Lung (tissue), 11 donors: ENCODE measurements at regions not wholly inside any gene's neighbourhood (a gene's known extent, or its start where the extent isn't known, plus 50 kb on each side); places are given as distances from the start of the nearest gene placed in this dataset.

Source experiments
- ATAC-seq: fragments of 200-7000 bp; cut with Tn5 transposase; one replicate; pipeline ENCODE4 v1.9.1; 2020; ENCODE audit warnings: moderate number of reproducible peaks; ENCODE audit not compliant: insufficient read depth, low FRiP score
- DNase-seq, 3 donors: peaks; one replicate each; pipeline ENCODE4 v3.0.0-alpha.2; 2013 to 2017
- H3K27ac ChIP-seq, 2 donors: one replicate each; pipeline ENCODE4 v1.5.1; 2013; ENCODE audit warnings: mild to moderate bottlenecking in 2 of 2, moderate library complexity in 2 of 2, control low read depth in 1 of 2, inconsistent platforms in 1 of 2, low read depth in 1 of 2, low read length in 1 of 2
- H3K27me3 ChIP-seq, 3 donors: one replicate each; pipeline ENCODE4 v1.5.1; 2013; ENCODE audit warnings: low read length in 2 of 3; ENCODE audit not compliant: control insufficient read depth in 3 of 3, insufficient read depth in 3 of 3
- H3K36me3 ChIP-seq, 4 donors: one replicate each; pipeline ENCODE4 v1.5.1; 2013; ENCODE audit warnings: low read length in 4 of 4, mild to moderate bottlenecking in 1 of 4, moderate library complexity in 1 of 4; ENCODE audit not compliant: control insufficient read depth in 4 of 4, insufficient read depth in 4 of 4
- H3K4me1 ChIP-seq, 5 donors: one replicate each; pipeline ENCODE4 v1.5.1; 2013; ENCODE audit warnings: low read length in 5 of 5, mild to moderate bottlenecking in 2 of 5, moderate library complexity in 1 of 5; ENCODE audit not compliant: control insufficient read depth in 5 of 5, insufficient read depth in 5 of 5
- H3K4me3 ChIP-seq: one replicate; pipeline ENCODE4 v1.5.1; 2013; ENCODE audit warnings: mild to moderate bottlenecking, control low read depth, moderate library complexity
- H3K9ac ChIP-seq, 2 donors: one replicate each; pipeline ENCODE4 v1.5.1; 2013; ENCODE audit warnings: low read length in 2 of 2, control low read depth in 1 of 2; ENCODE audit not compliant: insufficient read depth in 1 of 2
- H3K9me3 ChIP-seq, 4 donors: one replicate each; pipeline ENCODE4 v1.5.1; 2013; ENCODE audit warnings: low read length in 3 of 4, mild to moderate bottlenecking in 1 of 4, moderate library complexity in 1 of 4; ENCODE audit not compliant: control insufficient read depth in 4 of 4, insufficient read depth in 3 of 4
- CTCF ChIP-seq: IDR thresholded peaks from 2 replicates; pipeline ENCODE4 v1.5.1; 2012; ENCODE audit warnings: mild to moderate bottlenecking; ENCODE audit errors: control extremely low read depth, extremely low read depth
- WGBS, 2 donors: extraction: QIAGEN DNeasy Blood & Tissue Kit; methylation state at CpG; one replicate each; pipeline ENCODE4 v1.1.7; 2013; 5-methylcytosine and 5-hydroxymethylcytosine counted together
- donor health status: control.
- donor health status: control.
- donor health status: Bipolar disorder and iron deficiency.
- donor health status: healthy.
- donor health status: DM: yes; HTN: yes; CAD: no.

GRCh38 chr2:147679191-147679954, 165.5 kb upstream of the ACVR2A start:
- peaks cover 0 to 11% (median 0%) of the 10 kb centered on the region in 5 donors for H3K4me1 ChIP-seq
- H3K36me3 ChIP-seq = no peaks in the 10 kb centered on the region
- H3K27ac ChIP-seq = no peak overlapping the region
- TF ChIP-seq CTCF = no peak
- H3K9ac ChIP-seq = no peak overlapping the region
- DNase-seq = no peak
- no peak for ATAC-seq
- no peak overlapping the region for H3K4me3 ChIP-seq
- no peaks in the 10 kb centered on the region for H3K9me3 ChIP-seq
- no peaks in the 10 kb centered on the region for H3K27me3 ChIP-seq
- WGBS, 2 donors = 72 to 89% methylated on average over 3 of the region's 3 CpGs

DNA sequence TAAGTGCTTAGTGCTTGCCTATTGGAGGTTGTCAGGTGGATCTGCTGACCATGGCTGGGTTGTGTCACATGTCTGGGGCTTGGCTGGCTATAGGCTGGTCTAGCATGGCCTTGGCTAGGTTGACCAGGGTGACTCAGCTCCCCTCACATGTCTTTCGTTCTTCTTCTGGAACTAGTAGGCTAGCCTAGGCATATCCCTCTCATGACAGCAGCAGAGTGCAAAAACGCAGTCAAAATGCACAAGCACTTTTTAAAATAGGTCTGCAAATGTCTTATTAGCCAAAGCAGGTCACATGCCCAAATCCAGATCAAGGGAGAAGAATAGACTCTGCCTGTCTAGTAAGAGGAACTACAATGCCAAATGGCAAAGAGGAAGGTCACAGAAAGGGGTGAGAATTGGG, 179.7 kb upstream of the ACVR2A start:
- no peak for TF ChIP-seq CTCF
- H3K27me3 ChIP-seq = no peaks in the 10 kb centered on the region
- no peaks in the 10 kb centered on the region for H3K36me3 ChIP-seq
- no peaks in the 10 kb centered on the region for H3K9me3 ChIP-seq
- H3K27ac ChIP-seq = no peak overlapping the region
- WGBS, 2 donors = 77 to 87% methylated on average over 2 of the region's 2 CpGs
- no peak overlapping the region for H3K4me3 ChIP-seq
- ATAC-seq (no peak), DNase-seq (no peak)
- H3K9ac ChIP-seq = no peak overlapping the region
- no peaks in the 10 kb centered on the region for H3K4me1 ChIP-seq

DNA sequence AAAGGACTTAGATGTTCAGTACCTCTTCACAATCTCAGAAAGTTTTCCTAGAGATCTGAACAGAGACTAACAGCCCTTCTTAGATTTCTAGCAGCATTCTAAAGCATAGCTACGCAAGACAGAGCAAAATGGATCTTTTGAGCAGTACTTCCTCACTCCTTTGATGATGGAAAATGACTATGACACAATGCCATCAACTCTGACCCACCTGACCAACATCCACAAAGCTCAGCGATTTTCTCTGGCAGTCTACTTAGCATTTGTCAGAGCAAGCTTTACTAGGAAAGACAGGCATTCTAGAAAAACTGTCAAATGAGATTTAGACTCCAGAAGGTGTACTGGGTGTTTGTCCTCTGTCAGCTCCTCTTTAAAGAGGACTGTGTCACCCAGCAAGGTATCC, 180.9 kb upstream of the ACVR2A start:
- Histone ChIP-seq H3K27me3 (no peaks in the 10 kb centered on the region), H3K4me3 (no peak overlapping the region), H3K9me3 (no peaks in the 10 kb centered on the region), H3K36me3 (no peaks in the 10 kb centered on the region), H3K4me1 (no peaks in the 10 kb centered on the region), H3K27ac (no peak overlapping the region), H3K9ac (no peak overlapping the region)
- no peak for ATAC-seq
- DNase-seq = no peak
- no peak for TF ChIP-seq CTCF
- WGBS, 2 donors = 71 to 87% methylated on average over 2 of the region's 2 CpGs
